ENCODE measurements at regions not wholly inside any gene's neighbourhood (a gene's known extent, or its start where the extent isn't known, plus 50 kb on each side); places are given as distances from the start of the nearest gene placed in this dataset.

DNA sequence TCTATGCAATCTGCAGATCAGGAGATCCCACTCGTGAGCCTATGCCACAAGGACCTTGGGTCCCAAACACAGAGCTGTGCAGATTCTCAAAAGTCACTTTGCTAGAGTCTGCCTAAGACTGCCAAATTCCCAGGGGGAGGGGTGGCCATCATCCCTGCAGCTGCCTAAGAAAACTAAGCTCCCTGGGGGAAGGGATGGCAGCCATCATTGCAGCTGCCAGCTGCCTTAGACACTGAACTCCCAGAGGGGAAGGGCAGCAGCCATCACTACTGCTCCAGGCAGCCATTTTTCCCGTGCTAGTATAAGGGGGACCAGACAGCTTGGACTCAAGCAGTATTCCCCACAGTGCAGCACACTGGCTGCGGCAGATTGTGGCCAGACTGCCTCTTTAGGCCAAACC, 156.9 kb downstream of the NKX6-1 start:
- Histone ChIP-seq H3K9me3 (ENCODE audit: control insufficient read depth in 1 of 2, insufficient read depth in 1 of 2, low read length in 2 of 2) (peaks cover 5 to 22% of the 10 kb centered on the region in 2 experiments), H3K36me3 (ENCODE audit: insufficient read depth, low read length) (no peaks in the 10 kb centered on the region), H3K4me3 (ENCODE audit: low read length) (no peak overlapping the region), H3K27ac (ENCODE audit: low read depth in 1 of 2, low read length in 2 of 2) (no peak overlapping the region), H3K4me1 (ENCODE audit: insufficient read depth, low read length) (no peaks in the 10 kb centered on the region), H3K27me3 (ENCODE audit: control insufficient read depth in 1 of 2, insufficient read depth in 2 of 2, low read length in 2 of 2) (no peaks in the 10 kb centered on the region)
- Mint-ChIP-seq H3K27ac (no peak overlapping the region), H3K4me3 (no peak overlapping the region), H3K4me1 (ENCODE audit: low read depth) (no peaks in the 10 kb centered on the region), H3K9me3 (peaks cover 12% of the 10 kb centered on the region), H3K36me3 (ENCODE audit: low read depth) (no peaks in the 10 kb centered on the region), H3K27me3 (peaks cover 4% of the 10 kb centered on the region)
- TF ChIP-seq CTCF (IDR thresholded peaks at IDR 0.05) = no peak
- intact Hi-C loops (cut with DNase I, micrococcal nuclease) = no loop called here
- DNase-seq (no peak), ATAC-seq (ENCODE audit: poor library complexity) (no peak)
- ChIA-PET CTCF (no interaction called here), POLR2A (no interaction called here)

DNA sequence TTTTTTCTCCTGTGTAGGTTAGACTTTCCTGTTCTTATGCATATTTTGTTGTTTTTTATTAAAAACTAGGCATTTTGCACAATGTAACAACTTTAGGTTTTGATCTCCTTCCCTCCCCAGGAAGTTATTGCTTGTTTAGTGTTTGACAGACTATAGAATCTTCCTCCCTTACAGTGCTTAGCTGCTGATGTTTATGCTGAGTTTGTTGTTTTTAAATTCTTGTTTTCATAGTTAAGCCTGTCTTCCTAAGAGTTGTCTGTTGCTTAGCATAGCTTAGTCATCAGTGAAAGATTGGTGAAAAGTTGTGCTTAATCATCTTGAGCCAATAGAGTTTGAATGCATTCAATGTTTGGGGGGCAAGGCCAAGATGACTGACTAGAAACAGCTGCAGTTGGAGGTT, 157.5 kb downstream of the NKX6-1 start:
- ChIA-PET CTCF (no interaction called here), POLR2A (no interaction called here)
- Histone ChIP-seq H3K4me3 (ENCODE audit: low read length) (no peak overlapping the region), H3K27ac (ENCODE audit: low read depth in 1 of 2, low read length in 2 of 2) (no peak overlapping the region), H3K4me1 (ENCODE audit: insufficient read depth, low read length) (no peaks in the 10 kb centered on the region), H3K9me3 (ENCODE audit: control insufficient read depth in 1 of 2, insufficient read depth in 1 of 2, low read length in 2 of 2) (peaks cover 5 to 22% of the 10 kb centered on the region in 2 experiments), H3K27me3 (ENCODE audit: control insufficient read depth in 1 of 2, insufficient read depth in 2 of 2, low read length in 2 of 2) (no peaks in the 10 kb centered on the region), H3K36me3 (ENCODE audit: insufficient read depth, low read length) (no peaks in the 10 kb centered on the region)
- intact Hi-C loops (cut with DNase I, micrococcal nuclease) = no loop called here
- no peak for DNase-seq
- no peaks in the 10 kb centered on the region for H3K4me1 Mint-ChIP-seq (ENCODE audit: low read depth)
- no peak overlapping the region for H3K27ac Mint-ChIP-seq
- no peak for ATAC-seq (ENCODE audit: poor library complexity)
- H3K27me3 Mint-ChIP-seq = peaks cover 4% of the 10 kb centered on the region
- H3K36me3 Mint-ChIP-seq (ENCODE audit: low read depth) = no peaks in the 10 kb centered on the region
- no peak overlapping the region for H3K4me3 Mint-ChIP-seq
- peaks cover 12% of the 10 kb centered on the region for H3K9me3 Mint-ChIP-seq
- TF ChIP-seq CTCF (IDR thresholded peaks at IDR 0.05) = no peak

DNA sequence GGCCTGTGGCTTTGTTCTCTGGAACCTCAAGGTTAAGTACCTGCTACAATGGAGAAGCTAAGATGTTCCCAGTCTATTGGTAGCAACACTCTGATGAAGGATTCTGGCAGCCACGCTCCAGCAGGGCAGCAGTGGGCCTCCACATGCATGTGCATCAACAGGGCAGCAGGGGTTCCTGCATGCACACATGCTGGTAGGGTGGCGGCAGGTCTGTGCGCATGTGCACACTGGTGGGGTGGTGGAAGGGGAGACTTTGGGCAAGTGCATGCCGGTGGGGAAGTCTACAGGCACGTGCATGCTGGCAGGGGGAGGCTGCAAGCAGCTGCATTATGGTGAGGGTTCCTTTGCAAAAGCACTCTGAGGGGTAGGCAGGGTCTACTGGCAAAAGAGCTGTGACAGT, 160.7 kb downstream of the NKX6-1 start:
- H3K4me1 ChIP-seq (ENCODE audit: insufficient read depth, low read length) = no peaks in the 10 kb centered on the region
- DNase-seq = no peak
- ATAC-seq (ENCODE audit: poor library complexity) = no peak
- POLR2A ChIA-PET = no interaction called here
- H3K27me3 ChIP-seq (ENCODE audit: control insufficient read depth in 1 of 2, insufficient read depth in 2 of 2, low read length in 2 of 2) = no peaks in the 10 kb centered on the region
- Mint-ChIP-seq H3K27me3 (peaks cover 4% of the 10 kb centered on the region), H3K36me3 (ENCODE audit: low read depth) (no peaks in the 10 kb centered on the region), H3K27ac (no peak overlapping the region), H3K9me3 (peaks cover 7% of the 10 kb centered on the region), H3K4me1 (ENCODE audit: low read depth) (no peaks in the 10 kb centered on the region), H3K4me3 (no peak overlapping the region)
- intact Hi-C loops (cut with DNase I, micrococcal nuclease) = no loop called here
- H3K36me3 ChIP-seq (ENCODE audit: insufficient read depth, low read length) = no peaks in the 10 kb centered on the region
- H3K27ac ChIP-seq (ENCODE audit: low read depth in 1 of 2, low read length in 2 of 2) = no peak overlapping the region
- TF ChIP-seq CTCF (IDR thresholded peaks at IDR 0.05) = no peak
- CTCF ChIA-PET = no interaction called here
- no peak overlapping the region for H3K4me3 ChIP-seq (ENCODE audit: low read length)
- H3K9me3 ChIP-seq (ENCODE audit: control insufficient read depth in 1 of 2, insufficient read depth in 1 of 2, low read length in 2 of 2) = peaks cover 5 to 18% of the 10 kb centered on the region in 2 experiments
